MV-4-11 (cell line): ENCODE measurements at regions not wholly inside any gene's neighbourhood (a gene's known extent, or its start where the extent isn't known, plus 50 kb on each side); places are given as distances from the start of the nearest gene placed in this dataset.

Experiments
- DNase-seq: peaks from one replicate; lab custom pipeline; 2025; lab: John Stamatoyannopoulos, UW

GRCh38 chr6:99073223-99073622 is 125.5 kb upstream of the FBXL4 start:
- DNase-seq, result no peak

DNA sequence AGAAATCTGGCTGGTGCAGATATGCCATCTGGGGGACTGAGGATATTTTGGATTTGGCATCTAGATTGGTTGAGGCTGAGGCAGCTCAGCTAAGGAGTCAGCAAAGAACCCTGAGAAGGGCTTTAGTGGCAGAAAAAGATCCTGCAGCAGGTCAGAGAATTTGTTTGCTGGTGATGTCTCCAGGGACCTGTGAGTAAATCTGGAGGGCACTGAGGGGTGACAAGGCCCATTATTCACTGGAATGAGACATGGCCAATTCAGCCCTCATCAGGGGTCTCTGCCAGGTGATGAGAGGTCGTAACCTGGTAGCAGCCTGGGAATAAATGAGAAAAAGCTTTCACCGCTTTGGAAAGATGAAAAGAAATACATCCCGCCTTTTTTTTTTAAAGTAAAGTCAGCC is 118.3 kb upstream of the FBXL4 start:
- DNase-seq, result no peak

DNA sequence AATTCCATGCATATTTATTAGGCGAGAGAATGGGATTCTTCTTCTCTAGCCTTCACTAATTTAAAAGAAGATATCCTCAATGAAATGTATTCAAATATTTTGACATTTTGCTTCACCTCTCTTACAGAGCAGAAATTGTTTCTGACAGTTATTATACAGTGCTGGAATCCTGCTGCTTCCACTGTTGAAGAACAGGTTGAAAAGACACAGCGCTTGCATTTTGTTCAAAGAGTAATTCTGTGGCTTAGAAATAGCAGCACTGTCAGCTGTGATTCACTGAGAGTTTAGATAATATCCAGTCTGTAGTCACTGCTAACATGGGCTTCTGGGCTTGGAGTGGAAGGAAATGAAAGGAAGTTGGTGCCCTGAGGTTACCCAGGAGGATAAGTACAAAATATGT is 117.1 kb upstream of the FBXL4 start:
- DNase-seq, result no peak

DNA sequence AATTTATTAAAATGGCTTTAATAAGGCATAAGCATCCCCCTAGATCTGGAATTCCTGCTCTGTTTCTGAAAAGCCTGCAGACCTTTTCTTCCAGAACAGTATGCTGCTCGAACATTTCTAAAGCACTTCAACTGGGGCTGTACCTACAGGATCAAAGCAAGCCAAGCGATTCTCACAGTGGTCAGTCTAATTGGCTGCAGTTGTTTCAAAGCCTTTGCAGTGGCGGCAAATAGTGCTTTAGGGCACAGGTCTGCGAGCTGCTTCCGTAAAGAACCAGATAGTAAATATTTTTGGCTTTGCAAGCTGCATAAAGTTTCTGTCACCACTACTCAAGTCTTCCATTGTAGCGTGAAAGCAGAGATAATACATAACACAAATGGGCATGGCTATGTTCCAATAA is 88.9 kb upstream of the FBXL4 start:
- no peak for DNase-seq

DNA sequence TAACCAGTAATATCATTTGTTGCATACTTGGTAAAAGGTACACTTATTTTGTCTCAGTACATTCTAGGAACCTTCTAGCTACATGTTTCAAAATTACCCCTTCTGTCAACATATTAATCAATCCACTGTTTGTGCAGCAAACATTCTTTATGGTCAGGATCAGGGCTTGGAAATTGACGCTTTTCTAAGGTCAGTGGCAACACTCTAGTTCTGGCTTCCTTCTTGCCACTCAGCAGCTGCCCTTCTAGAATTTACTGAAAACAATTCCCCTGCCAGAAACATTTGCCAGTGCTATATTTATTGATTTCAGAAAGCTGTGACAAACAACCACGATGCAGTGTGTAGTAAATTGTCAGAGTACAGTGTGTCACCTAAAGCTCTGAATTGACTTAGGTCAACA is 84.7 kb upstream of the FBXL4 start:
- DNase-seq, result no peak

GRCh38 chr6:99031957-99032356 is 84.2 kb upstream of the FBXL4 start:
- DNase-seq, result no peak

- no peak for DNase-seq
These were observed 83.2 kb upstream of the FBXL4 start for GRCh38 chr6:99030915-99031314.

DNA sequence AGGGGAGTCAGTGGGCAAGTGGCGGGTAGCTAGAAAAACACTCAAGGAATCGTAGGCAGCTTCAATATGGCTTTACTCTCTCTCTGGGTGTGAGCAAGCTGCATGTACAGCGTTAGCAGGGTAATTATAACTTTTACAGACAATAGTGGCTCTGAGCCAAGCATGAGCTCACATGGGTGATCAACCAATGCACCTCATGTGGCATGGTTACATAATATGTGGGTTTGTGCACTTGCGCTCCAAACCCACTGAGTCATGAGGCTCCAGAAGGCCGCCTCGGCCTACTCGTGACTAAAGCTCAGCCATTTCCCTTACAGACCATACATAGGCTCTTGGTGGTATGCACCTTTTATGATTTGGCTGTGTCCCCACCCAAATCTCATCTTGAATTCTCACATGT is 78.4 kb upstream of the FBXL4 start:
- DNase-seq, result peak; percentile 15

DNA sequence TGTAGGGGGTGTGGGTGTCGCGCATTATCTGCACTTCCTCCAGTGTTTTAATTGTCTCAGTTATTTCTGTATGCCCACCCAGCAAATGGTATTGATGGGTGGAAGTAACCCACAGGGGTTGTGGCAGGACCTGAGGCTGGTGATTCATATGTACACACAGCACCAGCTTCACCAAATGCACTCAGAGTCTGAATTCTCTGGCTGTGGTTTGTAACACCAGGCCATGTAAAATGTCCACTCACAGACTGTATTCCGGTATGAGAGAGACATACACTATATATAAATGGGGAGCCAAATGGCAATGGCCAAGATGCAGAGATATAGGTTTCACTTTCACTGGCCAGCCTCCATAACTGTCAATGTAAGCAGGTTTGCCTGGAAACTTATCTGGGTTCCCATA is 76.3 kb upstream of the FBXL4 start:
- DNase-seq, result no peak

DNA sequence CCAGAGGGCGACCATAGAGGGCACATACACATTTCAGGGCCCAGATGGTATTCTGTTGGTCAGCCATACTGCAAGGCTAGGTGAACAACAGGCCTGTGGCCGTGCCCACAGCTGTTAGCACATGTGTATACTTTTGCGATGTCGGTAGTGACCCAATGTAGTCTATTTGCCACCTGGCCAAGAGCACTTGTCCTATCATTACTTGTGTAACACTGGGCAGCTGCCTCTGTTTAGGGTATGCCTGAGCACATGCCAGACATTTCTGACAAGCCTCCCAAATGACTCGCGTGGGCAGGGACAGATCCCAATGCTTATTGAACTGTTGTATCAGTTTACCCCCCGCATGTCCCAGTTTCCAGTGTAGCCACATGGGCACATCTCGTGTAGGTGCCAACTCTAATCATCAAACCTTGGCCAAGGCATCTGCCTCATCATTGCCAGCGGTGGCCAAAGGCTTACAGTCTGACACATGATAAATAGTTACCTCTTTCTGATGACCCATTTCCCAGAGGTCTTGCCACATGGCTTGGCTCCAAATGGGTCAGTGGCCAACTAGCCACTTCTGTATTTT is 74.4 kb upstream of the FBXL4 start:
- no peak for DNase-seq

- DNase-seq, result no peak
These were observed 71.6 kb upstream of the FBXL4 start for GRCh38 chr6:99019381-99019780.

DNA sequence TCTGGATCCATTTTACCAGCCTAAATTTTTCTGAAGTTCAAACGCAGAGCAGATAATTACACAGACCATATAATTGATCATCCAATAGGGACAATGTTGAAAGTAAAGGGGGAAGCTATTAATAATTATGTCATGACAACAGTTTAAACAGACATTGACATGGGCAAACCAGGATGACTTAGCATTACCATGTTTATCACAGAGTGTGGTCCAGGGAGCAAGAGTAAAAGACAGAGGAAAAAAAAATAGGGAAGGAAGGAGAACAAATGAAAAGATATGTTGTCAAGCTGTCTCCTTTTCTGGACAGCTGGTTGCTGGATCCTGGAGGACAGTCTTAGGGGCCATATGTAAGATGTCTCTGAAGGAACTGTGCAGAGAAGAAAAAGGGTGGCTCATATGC is 69.4 kb upstream of the FBXL4 start:
- DNase-seq, result no peak

DNA sequence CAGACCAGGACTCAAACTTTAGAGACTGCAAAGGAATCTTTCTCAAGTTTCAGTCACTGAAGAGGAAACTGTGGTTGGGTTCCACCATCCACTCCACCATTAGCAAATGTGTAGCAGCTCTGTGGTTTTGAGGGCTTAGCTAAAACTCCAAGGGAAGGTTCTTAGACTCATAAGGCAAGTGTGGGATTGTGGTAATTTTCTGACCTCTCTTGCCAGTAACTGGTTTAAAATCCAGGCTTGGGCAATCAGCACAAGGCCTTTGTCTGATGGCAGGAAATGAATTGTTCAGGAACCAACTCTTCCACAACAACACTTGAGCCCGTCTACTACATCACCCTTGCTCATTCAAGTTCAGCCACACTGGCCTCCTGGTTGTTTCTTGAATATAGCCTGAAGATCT is 68.6 kb upstream of the FBXL4 start:
- peak; percentile 100 for DNase-seq

GRCh38 chr6:99014061-99014460 is 66.3 kb upstream of the FBXL4 start:
- no peak for DNase-seq

- no peak for DNase-seq
These were observed 65.9 kb upstream of the FBXL4 start for GRCh38 chr6:99013661-99014060.

DNA sequence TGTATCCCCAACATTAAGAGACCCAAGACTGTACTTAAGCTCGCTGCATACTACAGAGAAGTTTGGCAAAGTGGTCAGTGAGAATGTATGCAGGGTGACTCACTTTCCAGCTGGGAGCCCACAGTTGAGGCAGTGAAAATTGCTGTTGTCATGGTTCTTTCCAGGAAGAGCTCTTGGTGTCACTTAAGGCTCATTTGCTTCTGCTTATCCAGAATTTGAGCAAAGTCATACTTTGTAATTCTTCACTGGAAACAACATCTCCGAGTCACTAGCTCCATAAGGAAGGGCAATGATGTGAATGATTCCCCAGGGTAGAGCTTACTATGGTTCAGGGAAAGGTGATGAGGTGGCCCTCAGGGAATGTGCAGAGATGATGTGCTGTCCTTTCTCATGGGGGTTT is 65.4 kb upstream of the FBXL4 start:
- peak; percentile 79 for DNase-seq

- DNase-seq, result no peak
These were observed 63.4 kb upstream of the FBXL4 start for GRCh38 chr6:99011151-99011550.

GRCh38 chr6:99002831-99003230 is 55.1 kb upstream of the FBXL4 start:
- no peak for DNase-seq

DNA sequence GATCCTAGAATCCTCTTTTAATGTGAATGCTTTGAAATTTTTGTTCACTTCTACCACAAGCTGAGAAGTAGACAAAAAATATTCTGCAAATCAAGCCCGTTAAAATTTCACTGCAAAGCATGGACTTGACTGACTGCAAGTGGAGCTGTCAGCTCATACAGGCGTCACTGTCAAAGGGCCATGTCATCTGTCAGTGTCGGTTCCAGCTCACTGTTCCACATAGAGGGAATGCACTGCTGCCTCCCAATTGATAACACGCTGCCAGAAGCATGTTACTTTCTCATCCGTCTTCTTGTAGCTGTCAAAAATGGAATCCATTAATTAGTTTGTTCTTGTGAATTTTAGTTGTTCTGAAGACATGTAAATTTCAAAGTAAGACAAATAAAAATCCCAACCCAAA is 50.4 kb upstream of the FBXL4 start:
- no peak for DNase-seq
